OCI-LY1 (cell line): ENCODE measurements at regions not wholly inside any gene's neighbourhood (a gene's known extent, or its start where the extent isn't known, plus 50 kb on each side); places are given as distances from the start of the nearest gene placed in this dataset.

Source experiments
- H2AFZ ChIP-seq: fragments of 200-600 bp; sonication (generic), shearing (Covaris generic); 2 replicates; pipeline ENCODE4 v1.6.0; 2014; ENCODE audit warnings: antibody characterized with exemption, mild to moderate bottlenecking, low read length
- H3F3A ChIP-seq: fragments of 200-600 bp; sonication (generic), shearing (Covaris generic); 2 replicates; pipeline ENCODE4 v1.6.0; 2014; ENCODE audit warnings: mild to moderate bottlenecking, antibody characterized with exemption, low read length, moderate library complexity; ENCODE audit not compliant: insufficient read depth
- H3K27ac ChIP-seq: fragments of 200-600 bp; sonication (generic); 2 replicates; pipeline ENCODE4 v1.5.1; 2014; ENCODE audit warnings: low read length, mixed run types, mild to moderate bottlenecking, low read depth; ENCODE audit not compliant: poor library complexity, severe bottlenecking
- H3K27me3 ChIP-seq: fragments of 200-600 bp; sonication (generic); 2 replicates; pipeline ENCODE4 v1.6.0; 2014; ENCODE audit warnings: antibody characterized with exemption, mild to moderate bottlenecking, low read length, moderate library complexity; ENCODE audit not compliant: insufficient read depth
- H3K36me3 ChIP-seq: fragments of 200-600 bp; sonication (generic); 2 replicates; pipeline ENCODE4 v1.6.1; 2014; ENCODE audit warnings: mild to moderate bottlenecking, antibody characterized with exemption, low read length, moderate library complexity, mixed read lengths; ENCODE audit not compliant: insufficient read depth
- H3K4me1 ChIP-seq: fragments of 200-600 bp; sonication (generic); 2 replicates; pipeline ENCODE4 v1.5.1; 2014; ENCODE audit warnings: mild to moderate bottlenecking, low read length, moderate library complexity; ENCODE audit not compliant: insufficient read depth, severe bottlenecking
- H3K4me2 ChIP-seq: fragments of 200-600 bp; sonication (generic), shearing (Covaris generic); 2 replicates; pipeline ENCODE4 v1.6.1; 2014; ENCODE audit warnings: low read length
- H3K4me3 ChIP-seq: fragments of 200-600 bp; sonication (generic); 2 replicates; pipeline ENCODE4 v1.5.1; 2014; ENCODE audit warnings: low read length, low read depth, mild to moderate bottlenecking, mixed read lengths; ENCODE audit not compliant: poor library complexity, severe bottlenecking
- H3K79me2 ChIP-seq: fragments of 200-600 bp; shearing (Covaris generic); 2 replicates; pipeline ENCODE4 v1.6.1; 2016; ENCODE audit warnings: mixed run types, low read length, mixed read lengths; ENCODE audit not compliant: insufficient read depth
- H3K9ac ChIP-seq: fragments of 200-600 bp; sonication (generic), shearing (Covaris generic); 2 replicates; pipeline ENCODE4 v1.6.1; 2014; ENCODE audit warnings: mild to moderate bottlenecking, low read length, mixed read lengths
- H3K9me2 ChIP-seq: fragments of 200-600 bp; sonication (generic), shearing (Covaris generic); 2 replicates; pipeline ENCODE4 v1.6.1; 2014; ENCODE audit warnings: low read depth, mild to moderate bottlenecking, low read length, mixed read lengths
- H3K9me3 ChIP-seq: fragments of 200-600 bp; shearing (Covaris generic); 2 replicates; pipeline ENCODE4 v1.6.1; 2014; ENCODE audit warnings: low read length, mixed read lengths
- H4K20me1 ChIP-seq: fragments of 200-600 bp; sonication (generic), shearing (Covaris generic); 2 replicates; pipeline ENCODE4 v1.6.0; 2016; ENCODE audit warnings: mild to moderate bottlenecking, low read length; ENCODE audit not compliant: insufficient read depth
- EZH2 ChIP-seq: fragments of 200-600 bp; sonication (generic), shearing (Covaris generic); IDR thresholded peaks from 2 replicates; pipeline ENCODE4 v1.8.0; 2017; ENCODE audit warnings: borderline replicate concordance, mixed run types, mild to moderate bottlenecking, antibody characterized with exemption, low read length, moderate library complexity, mixed read lengths
- TF ChIP-seq, protein P1 (sequence below): fragments of 200-600 bp; sonication (generic), shearing (Covaris generic); IDR thresholded peaks from 2 replicates; pipeline ENCODE4 v1.5.1; 2017; ENCODE audit warnings: mild to moderate bottlenecking, antibody characterized with exemption, low read length, moderate library complexity, mixed read lengths

DNA sequence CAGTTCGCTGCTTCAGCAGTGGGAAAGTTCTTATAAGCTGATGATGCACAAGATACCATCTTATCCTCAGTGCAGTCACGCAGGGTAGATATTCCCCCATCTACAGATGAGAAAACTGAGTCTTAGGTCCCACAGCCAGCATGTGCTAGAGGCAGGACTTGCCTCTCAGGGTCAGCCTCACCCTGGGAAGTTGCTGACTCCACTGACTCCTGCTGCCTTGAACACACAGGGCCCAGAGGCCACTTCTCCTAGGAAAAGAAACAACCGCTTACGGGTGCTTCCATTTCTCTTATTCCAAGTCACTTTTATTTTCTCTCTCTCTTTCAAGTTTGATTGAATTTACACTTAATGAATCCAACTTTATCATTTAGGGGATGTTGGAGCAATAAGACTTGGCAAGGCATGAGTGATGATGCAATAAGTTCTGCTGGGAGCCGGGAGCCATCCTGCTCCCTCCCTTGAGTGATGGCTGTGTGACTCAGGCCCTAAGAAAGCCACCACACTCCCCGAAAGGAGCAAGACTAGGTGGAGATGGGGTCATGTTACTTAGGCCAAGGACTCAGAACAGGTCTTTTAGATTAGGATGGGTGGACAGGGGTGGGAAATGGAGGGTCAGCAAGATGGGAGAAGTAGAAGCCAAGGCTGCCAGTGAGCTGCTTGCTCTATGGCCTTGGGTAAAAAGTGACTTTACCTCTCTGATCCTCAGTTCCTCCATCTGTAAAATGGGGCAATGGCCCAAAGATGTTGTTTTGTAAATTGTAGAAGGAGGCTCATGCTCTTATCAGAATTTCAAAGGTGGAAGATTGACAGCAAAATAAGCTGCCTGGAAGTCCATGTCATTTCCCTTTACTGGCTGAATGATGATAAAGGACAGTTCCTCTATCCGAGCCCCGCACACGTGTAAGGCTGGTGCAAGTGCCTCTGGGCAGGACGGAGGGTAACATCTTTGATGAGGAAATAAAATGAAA lies 67.4 kb upstream of the ZNF618 start:
- no peaks in the 10 kb centered on the region for H3K79me2 ChIP-seq

DNA sequence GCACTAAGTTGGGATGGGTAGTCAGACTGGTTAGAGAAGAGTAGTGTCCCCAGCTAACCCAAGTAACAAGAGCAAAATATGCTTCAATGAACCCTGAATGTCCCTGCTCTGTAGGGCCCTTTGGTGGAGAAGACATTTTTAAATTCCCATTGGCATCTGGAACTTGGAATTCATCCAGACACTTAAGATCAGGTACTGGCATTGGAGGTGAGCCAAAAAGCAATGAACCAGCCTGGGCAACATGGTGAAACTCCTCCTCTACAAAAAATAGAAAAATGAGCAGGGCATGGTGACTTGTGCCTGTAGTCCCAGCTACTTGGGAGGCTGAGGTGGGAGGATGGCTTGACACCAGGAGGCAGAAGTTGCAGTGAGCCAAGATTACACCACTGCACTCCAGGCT lies 58.9 kb upstream of the ZNF618 start:
- no peak overlapping the region for H3K4me2 ChIP-seq
- TF ChIP-seq, protein P1, sequence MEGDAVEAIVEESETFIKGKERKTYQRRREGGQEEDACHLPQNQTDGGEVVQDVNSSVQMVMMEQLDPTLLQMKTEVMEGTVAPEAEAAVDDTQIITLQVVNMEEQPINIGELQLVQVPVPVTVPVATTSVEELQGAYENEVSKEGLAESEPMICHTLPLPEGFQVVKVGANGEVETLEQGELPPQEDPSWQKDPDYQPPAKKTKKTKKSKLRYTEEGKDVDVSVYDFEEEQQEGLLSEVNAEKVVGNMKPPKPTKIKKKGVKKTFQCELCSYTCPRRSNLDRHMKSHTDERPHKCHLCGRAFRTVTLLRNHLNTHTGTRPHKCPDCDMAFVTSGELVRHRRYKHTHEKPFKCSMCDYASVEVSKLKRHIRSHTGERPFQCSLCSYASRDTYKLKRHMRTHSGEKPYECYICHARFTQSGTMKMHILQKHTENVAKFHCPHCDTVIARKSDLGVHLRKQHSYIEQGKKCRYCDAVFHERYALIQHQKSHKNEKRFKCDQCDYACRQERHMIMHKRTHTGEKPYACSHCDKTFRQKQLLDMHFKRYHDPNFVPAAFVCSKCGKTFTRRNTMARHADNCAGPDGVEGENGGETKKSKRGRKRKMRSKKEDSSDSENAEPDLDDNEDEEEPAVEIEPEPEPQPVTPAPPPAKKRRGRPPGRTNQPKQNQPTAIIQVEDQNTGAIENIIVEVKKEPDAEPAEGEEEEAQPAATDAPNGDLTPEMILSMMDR = no peak
- TF ChIP-seq EZH2 = no peak
- H2AFZ ChIP-seq = no peak overlapping the region
- H3F3A ChIP-seq = no peaks in the 10 kb centered on the region
- H3K4me3 ChIP-seq = no peak overlapping the region
- H3K4me1 ChIP-seq = no peaks in the 10 kb centered on the region
- no peak overlapping the region for H3K9ac ChIP-seq
- no peak overlapping the region for H3K27ac ChIP-seq
- H3K79me2 ChIP-seq = no peaks in the 10 kb centered on the region
- no peaks in the 10 kb centered on the region for H3K9me2 ChIP-seq
- no peaks in the 10 kb centered on the region for H4K20me1 ChIP-seq
- H3K36me3 ChIP-seq = no peaks in the 10 kb centered on the region
- no peaks in the 10 kb centered on the region for H3K27me3 ChIP-seq
- H3K9me3 ChIP-seq = no peaks in the 10 kb centered on the region

More for the DNA sequence above, 67.4 kb upstream of the ZNF618 start:
- no peaks in the 10 kb centered on the region for H3F3A ChIP-seq
- no peaks in the 10 kb centered on the region for H3K36me3 ChIP-seq
- H2AFZ ChIP-seq = no peak overlapping the region
- no peaks in the 10 kb centered on the region for H3K9me3 ChIP-seq
- H3K9ac ChIP-seq = no peak overlapping the region
- H3K4me2 ChIP-seq = no peak overlapping the region
- H3K27ac ChIP-seq = no peak overlapping the region
- H3K4me3 ChIP-seq = no peak overlapping the region
- H3K27me3 ChIP-seq = no peaks in the 10 kb centered on the region
- H4K20me1 ChIP-seq = no peaks in the 10 kb centered on the region
- H3K4me1 ChIP-seq = no peaks in the 10 kb centered on the region
- H3K9me2 ChIP-seq = no peaks in the 10 kb centered on the region
- TF ChIP-seq, protein P1 = no peak
- no peak for TF ChIP-seq EZH2

DNA sequence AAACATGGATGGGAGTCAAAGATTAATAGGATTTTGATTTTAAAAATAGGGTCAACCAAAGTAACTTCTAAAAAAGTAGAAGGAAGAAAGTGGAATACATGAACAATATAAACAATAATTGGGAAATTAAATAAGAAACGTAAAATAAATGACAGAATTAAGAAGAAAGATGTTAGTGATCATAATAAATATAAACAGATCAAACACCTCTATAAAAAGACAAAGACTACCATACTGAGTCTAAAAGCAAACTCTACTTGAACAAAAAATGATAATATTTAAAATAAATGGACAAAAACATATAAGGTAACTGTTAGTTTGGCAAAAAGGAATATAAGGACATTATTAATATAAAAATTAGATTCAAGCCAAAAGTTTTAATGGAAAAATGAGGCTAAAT lies 57.7 kb upstream of the ZNF618 start:
- H3K9ac ChIP-seq = no peak overlapping the region
- H3F3A ChIP-seq = no peaks in the 10 kb centered on the region
- H3K27ac ChIP-seq = no peak overlapping the region
- no peaks in the 10 kb centered on the region for H3K9me2 ChIP-seq
- no peaks in the 10 kb centered on the region for H3K9me3 ChIP-seq
- H2AFZ ChIP-seq = no peak overlapping the region
- no peak overlapping the region for H3K4me2 ChIP-seq
- no peaks in the 10 kb centered on the region for H4K20me1 ChIP-seq
- no peaks in the 10 kb centered on the region for H3K4me1 ChIP-seq
- H3K36me3 ChIP-seq = no peaks in the 10 kb centered on the region
- TF ChIP-seq, protein P1 = no peak
- TF ChIP-seq EZH2 = no peak
- no peak overlapping the region for H3K4me3 ChIP-seq
- no peaks in the 10 kb centered on the region for H3K27me3 ChIP-seq
- H3K79me2 ChIP-seq = no peaks in the 10 kb centered on the region
